DOHH2 (cell line): ENCODE measurements at regions not wholly inside any gene's neighbourhood (a gene's known extent, or its start where the extent isn't known, plus 50 kb on each side); places are given as distances from the start of the nearest gene placed in this dataset.

Experiments used
- H3F3A ChIP-seq: fragments of 200-600 bp; sonication (generic), shearing (Covaris generic); 2 replicates; pipeline ENCODE4 v1.6.0; 2016; ENCODE audit warnings: antibody characterized with exemption, mild to moderate bottlenecking; ENCODE audit not compliant: control insufficient read depth, insufficient read depth
- H3K27ac ChIP-seq: fragments of 200-600 bp; sonication (generic); 2 replicates; pipeline ENCODE4 v1.5.1; 2014; ENCODE audit warnings: low read depth, mild to moderate bottlenecking, low read length, moderate library complexity
- H3K27me3 ChIP-seq: fragments of 200-600 bp; sonication (generic); 2 replicates; pipeline ENCODE4 v1.6.1; 2014; ENCODE audit warnings: mild to moderate bottlenecking, low read length, mixed read lengths; ENCODE audit not compliant: control insufficient read depth
- H3K36me3 ChIP-seq: fragments of 200-600 bp; sonication (generic); 2 replicates; pipeline ENCODE4 v1.6.1; 2014; ENCODE audit warnings: mild to moderate bottlenecking, low read length, moderate library complexity, mixed read lengths; ENCODE audit not compliant: control insufficient read depth
- H3K4me1 ChIP-seq: fragments of 200-600 bp; sonication (generic); 2 replicates; pipeline ENCODE4 v1.6.1; 2014; ENCODE audit warnings: mild to moderate bottlenecking, low read length, mixed read lengths; ENCODE audit not compliant: control insufficient read depth
- H3K4me2 ChIP-seq: fragments of 200-600 bp; sonication (generic); 2 replicates; pipeline ENCODE4 v1.6.0; 2014; ENCODE audit warnings: mild to moderate bottlenecking, low read length, moderate library complexity
- H3K4me3 ChIP-seq: fragments of 200-600 bp; sonication (generic); 2 replicates; pipeline ENCODE4 v1.5.1; 2014; ENCODE audit warnings: mild to moderate bottlenecking, low read length, mixed read lengths
- H3K79me2 ChIP-seq: fragments of 200-600 bp; sonication (generic); 2 replicates; pipeline ENCODE4 v1.6.1; 2014; ENCODE audit warnings: mild to moderate bottlenecking, low read length, mixed read lengths; ENCODE audit not compliant: control insufficient read depth
- H3K9me2 ChIP-seq: fragments of 200-600 bp; sonication (generic); replicated peaks from 2 replicates; pipeline ENCODE4 v1.6.1; 2014; ENCODE audit warnings: mild to moderate bottlenecking, low read length, mixed read lengths; ENCODE audit not compliant: control insufficient read depth
- H3K9me3 ChIP-seq: fragments of 200-600 bp; sonication (generic); 2 replicates; pipeline ENCODE4 v1.6.1; 2014; ENCODE audit warnings: antibody characterized with exemption, low read length, mixed read lengths; ENCODE audit not compliant: control insufficient read depth, insufficient read depth
- H4K20me1 ChIP-seq: fragments of 200-600 bp; sonication (generic); 2 replicates; pipeline ENCODE4 v1.6.0; 2014; ENCODE audit warnings: low read depth, mild to moderate bottlenecking, antibody characterized with exemption, low read length, moderate library complexity; ENCODE audit not compliant: control insufficient read depth, insufficient read depth
- EZH2phosphoT487 ChIP-seq: fragments of 200-600 bp; sonication (generic); IDR thresholded peaks from 2 replicates; pipeline ENCODE4 v1.6.1; 2017; ENCODE audit warnings: borderline replicate concordance, mild to moderate bottlenecking, antibody characterized with exemption, low read length, moderate library complexity, mixed read lengths
- TF ChIP-seq, protein P1 (sequence below): fragments of 200-600 bp; sonication (generic); IDR thresholded peaks from one replicate; pipeline ENCODE4 v1.5.1; 2014; ENCODE audit warnings: antibody characterized with exemption, mild to moderate bottlenecking, low read depth, low read length; ENCODE audit not compliant: poor library complexity, severe bottlenecking

DNA sequence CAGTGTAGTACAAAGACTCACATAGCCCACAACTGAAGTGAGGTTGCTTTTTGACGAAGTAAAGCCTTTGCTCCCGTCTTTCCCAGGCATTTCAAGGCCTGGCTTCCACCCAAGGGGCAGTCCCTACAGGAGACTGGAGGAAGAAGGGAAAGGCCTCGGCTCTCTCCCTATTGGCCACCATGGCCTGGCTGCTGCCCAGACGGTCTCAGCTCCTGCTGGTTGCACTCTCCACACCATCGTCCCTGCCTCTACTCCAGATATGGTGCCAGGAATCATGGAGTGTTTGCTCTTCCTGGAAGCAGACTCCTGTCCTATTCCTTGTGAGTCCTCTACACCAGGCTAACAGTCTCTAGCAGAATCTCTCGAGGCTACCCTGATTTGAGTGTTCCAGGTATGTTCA, 124.1 kb upstream of the UQCRFS1 start:
- H3K4me1 ChIP-seq, result no peaks in the 10 kb centered on the region
- H3K79me2 ChIP-seq, result no peaks in the 10 kb centered on the region
- H3F3A ChIP-seq, result no peaks in the 10 kb centered on the region
- no peak overlapping the region for H3K4me3 ChIP-seq
- no peaks in the 10 kb centered on the region for H3K36me3 ChIP-seq
- H3K9me2 ChIP-seq, result no peaks in the 10 kb centered on the region
- no peak overlapping the region for H3K27ac ChIP-seq
- H3K4me2 ChIP-seq, result no peak overlapping the region
- no peaks in the 10 kb centered on the region for H3K9me3 ChIP-seq
- no peaks in the 10 kb centered on the region for H3K27me3 ChIP-seq
- no peak for TF ChIP-seq EZH2phosphoT487
- TF ChIP-seq, protein P1, sequence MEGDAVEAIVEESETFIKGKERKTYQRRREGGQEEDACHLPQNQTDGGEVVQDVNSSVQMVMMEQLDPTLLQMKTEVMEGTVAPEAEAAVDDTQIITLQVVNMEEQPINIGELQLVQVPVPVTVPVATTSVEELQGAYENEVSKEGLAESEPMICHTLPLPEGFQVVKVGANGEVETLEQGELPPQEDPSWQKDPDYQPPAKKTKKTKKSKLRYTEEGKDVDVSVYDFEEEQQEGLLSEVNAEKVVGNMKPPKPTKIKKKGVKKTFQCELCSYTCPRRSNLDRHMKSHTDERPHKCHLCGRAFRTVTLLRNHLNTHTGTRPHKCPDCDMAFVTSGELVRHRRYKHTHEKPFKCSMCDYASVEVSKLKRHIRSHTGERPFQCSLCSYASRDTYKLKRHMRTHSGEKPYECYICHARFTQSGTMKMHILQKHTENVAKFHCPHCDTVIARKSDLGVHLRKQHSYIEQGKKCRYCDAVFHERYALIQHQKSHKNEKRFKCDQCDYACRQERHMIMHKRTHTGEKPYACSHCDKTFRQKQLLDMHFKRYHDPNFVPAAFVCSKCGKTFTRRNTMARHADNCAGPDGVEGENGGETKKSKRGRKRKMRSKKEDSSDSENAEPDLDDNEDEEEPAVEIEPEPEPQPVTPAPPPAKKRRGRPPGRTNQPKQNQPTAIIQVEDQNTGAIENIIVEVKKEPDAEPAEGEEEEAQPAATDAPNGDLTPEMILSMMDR, result no peak
- no peaks in the 10 kb centered on the region for H4K20me1 ChIP-seq

DNA sequence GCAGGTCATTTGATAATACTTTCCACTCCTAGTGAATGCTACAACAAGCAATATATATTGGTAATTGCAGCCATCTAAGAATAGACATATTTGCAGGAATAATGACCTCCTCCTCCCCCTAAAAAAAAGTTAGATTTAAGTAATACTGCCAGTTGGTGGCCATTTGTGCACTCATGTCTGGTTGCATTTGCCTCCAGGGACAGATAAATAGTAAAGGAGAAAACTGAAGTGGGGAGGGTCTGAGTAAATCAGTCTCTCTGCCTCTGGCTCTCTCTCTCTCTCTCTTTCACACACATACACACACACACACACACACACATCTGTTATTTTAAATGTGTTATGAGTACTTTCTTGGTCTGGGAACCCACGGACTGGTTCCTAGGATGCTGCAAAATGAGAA, 125.5 kb upstream of the UQCRFS1 start:
- H3K27me3 ChIP-seq, result no peaks in the 10 kb centered on the region
- no peak overlapping the region for H3K27ac ChIP-seq
- no peaks in the 10 kb centered on the region for H3K4me1 ChIP-seq

DNA sequence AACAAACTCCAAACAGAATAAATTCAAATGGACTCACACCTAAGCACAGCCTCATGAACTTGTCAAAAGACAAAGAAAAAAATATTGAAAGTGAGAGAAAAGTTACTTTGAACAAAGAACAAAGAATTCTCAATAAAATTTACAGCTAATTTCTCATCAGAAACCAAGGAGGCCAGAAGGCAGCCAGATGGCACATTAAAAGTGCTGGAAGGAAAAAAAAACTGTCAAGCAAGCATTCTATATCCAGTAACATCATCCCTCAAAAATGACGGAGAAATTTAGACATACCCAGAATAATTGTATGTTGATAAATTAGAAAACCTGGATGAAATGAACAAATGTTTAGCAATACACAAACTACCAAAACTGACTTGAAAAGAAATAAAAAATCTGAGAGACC, 129.8 kb upstream of the UQCRFS1 start:
- Histone ChIP-seq H3K79me2 (no peaks in the 10 kb centered on the region), H4K20me1 (no peaks in the 10 kb centered on the region), H3K9me2 (no peaks in the 10 kb centered on the region), H3F3A (no peaks in the 10 kb centered on the region), H3K27ac (no peak overlapping the region), H3K9me3 (0 out of 2 replicates have a peak, but pooled peaks cover 6% of the 10 kb centered on the region), H3K36me3 (no peaks in the 10 kb centered on the region), H3K4me3 (no peak overlapping the region), H3K4me1 (no peaks in the 10 kb centered on the region), H3K4me2 (no peak overlapping the region), H3K27me3 (no peaks in the 10 kb centered on the region)
- no peak for TF ChIP-seq EZH2phosphoT487
- TF ChIP-seq, protein P1, result no peak

More for the DNA sequence above, 125.5 kb upstream of the UQCRFS1 start:
- no peaks in the 10 kb centered on the region for H4K20me1 ChIP-seq
- no peaks in the 10 kb centered on the region for H3K9me2 ChIP-seq
- no peak overlapping the region for H3K4me3 ChIP-seq
- H3K36me3 ChIP-seq, result no peaks in the 10 kb centered on the region
- H3K4me2 ChIP-seq, result no peak overlapping the region
- no peaks in the 10 kb centered on the region for H3K9me3 ChIP-seq
- TF ChIP-seq EZH2phosphoT487, result no peak
- TF ChIP-seq, protein P1, result no peak
- no peaks in the 10 kb centered on the region for H3K79me2 ChIP-seq
- H3F3A ChIP-seq, result no peaks in the 10 kb centered on the region
